HG03469 (cell line): ENCODE measurements at regions not wholly inside any gene's neighbourhood (a gene's known extent, or its start where the extent isn't known, plus 50 kb on each side); places are given as distances from the start of the nearest gene placed in this dataset.
"Not testable (repeated sequence)": the region's sequence is repeated elsewhere in the genome, so short reads cannot be mapped to it uniquely, and the experiment has no call there.

Source experiments
- ATAC-seq: cut with Tn5 transposase; IDR thresholded peaks from one replicate; pipeline ENCODE4 v1.9.1; 2021; ENCODE audit warnings: mild to moderate bottlenecking, moderate library complexity, moderate number of reproducible peaks; ENCODE audit not compliant: unreplicated experiment

DNA sequence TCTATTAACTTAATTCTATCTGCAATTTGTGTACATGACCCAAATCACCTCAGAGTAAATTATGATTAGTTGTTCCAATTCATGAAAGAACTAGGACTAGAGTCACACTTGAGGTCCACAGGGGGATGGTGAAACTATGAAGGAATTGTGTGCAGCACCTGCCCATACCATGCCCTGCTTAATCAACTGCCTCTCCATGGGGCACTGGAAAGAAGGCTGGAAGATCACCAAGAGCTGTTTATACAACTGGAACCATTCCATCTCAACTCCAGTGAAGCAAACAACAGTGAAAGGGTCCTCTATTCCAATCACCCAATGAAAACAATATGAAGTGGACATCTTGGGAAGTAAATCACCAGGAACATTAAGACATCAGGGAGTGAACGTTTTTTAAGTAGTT, 98.7 kb upstream of the SEMA3D start:
- no peak for ATAC-seq

DNA sequence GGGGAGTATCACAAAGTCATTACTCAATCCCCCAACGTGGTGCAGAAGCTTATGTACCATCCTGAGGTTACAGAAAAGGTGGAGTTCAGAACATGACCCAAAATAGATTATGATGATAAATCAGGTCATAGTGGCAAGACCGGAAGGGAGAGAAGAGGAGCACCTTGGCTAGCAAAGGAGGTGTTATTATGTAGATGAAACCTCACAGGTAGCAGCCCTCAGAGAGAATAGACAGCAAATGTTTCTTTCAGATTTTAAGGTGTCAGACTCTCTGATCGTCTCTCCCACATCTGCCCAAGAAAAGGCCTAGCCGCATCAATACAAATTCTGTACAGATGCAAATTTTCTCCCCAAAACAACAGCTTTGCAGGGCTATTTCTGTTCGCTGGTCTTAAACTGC, 88.3 kb upstream of the SEMA3D start:
- ATAC-seq: no peak

DNA sequence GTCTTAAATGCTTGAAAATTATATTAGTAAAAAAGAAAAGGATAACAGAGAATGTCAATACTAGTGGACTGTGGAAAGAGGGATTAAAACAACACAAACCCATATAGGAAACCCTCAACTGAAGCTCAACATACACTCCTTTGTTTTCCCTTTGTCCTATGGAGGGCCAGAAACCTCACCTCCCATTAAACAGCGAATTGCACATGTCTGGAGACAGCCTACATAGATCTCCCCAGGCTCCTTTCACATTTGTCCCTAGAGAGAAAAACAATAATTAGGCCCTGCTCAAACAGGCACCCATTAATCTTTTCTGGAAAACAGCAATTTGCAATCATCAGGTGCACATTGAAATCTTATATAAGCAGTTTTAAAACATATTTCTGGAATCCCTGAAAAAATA, 87.6 kb upstream of the SEMA3D start:
- ATAC-seq: no peak

- no peak for ATAC-seq
These were observed 76.0 kb upstream of the SEMA3D start for GRCh38 chr7:85262891-85263290.

DNA sequence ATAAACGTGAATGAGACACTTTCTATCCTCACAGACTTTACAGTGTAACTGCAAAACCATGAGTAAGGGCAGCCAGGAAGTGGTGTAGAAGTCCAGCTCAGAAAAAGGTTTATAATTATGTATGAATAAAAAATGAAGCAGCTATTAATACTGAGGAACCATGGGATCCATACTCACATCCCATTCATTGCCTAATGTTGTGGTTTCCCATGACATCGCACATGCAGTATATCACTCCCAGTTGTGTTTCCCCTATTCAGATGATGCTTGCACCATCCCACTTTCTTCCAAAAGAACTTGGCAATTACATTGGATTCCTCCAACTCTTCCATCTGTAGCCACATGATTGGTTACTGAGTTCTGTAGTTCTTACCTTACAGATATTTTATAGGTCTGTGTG, 74.5 kb upstream of the SEMA3D start:
- ATAC-seq: no peak

DNA sequence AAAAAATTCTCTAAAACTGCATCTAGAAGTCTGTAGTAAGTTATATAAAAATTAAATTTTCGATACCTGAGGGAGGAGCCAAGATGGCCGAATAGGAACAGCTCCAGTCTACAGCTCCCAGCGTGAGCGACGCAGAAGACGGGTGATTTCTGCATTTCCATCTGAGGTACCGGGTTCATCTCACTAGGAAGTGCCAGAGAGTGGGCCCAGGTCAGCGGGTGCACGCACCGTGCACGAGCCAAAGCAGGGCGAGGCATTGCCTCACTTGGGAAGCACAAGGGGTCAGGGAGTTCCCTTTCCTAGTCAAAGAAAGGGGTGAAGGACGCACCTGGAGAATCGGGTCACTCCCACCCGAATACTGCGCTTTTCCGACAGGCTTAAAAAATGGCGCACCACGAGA, 62.9 kb upstream of the SEMA3D start:
- ATAC-seq: not testable (repeated sequence)

DNA sequence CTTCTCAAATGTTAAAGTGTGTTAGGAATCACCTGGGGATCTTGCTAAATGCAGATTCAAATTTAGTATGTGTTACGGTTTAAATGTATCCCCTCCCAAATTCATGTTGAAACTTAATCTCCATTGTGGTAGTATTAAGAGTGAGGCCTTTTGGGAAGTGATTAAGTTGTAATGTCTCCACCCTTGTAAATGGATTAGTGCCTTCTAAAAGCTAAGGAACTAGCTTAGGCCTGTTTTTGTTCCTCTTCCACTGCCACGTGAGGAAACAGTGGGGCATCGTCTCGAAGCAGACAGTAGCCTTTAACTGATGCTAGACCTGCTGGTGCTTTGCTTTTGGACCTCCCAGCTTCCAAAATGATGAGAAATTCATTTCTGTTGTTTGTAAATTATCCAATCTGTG, 52.3 kb upstream of the SEMA3D start:
- ATAC-seq: no peak

- no peak for ATAC-seq
These were observed 50.9 kb upstream of the SEMA3D start for GRCh38 chr7:85237721-85238120.
